Endothelial cell of umbilical vein (primary cell): ENCODE measurements at regions not wholly inside any gene's neighbourhood (a gene's known extent, or its start where the extent isn't known, plus 50 kb on each side); places are given as distances from the start of the nearest gene placed in this dataset.

Experiments used
- CTCF ChIP-seq, 2 donors: IDR thresholded peaks; 1 replicate in 1 of 2; 2 replicates in 1 of 2; pipeline ENCODE4 v1.5.1; 2011; ENCODE audit warnings: low read length in 2 of 2, mild to moderate bottlenecking in 2 of 2, moderate library complexity in 2 of 2, control low read depth in 1 of 2, inconsistent platforms in 1 of 2, low read depth in 1 of 2; ENCODE audit not compliant: insufficient read depth in 1 of 2; ENCODE audit errors: extremely low read depth in 1 of 2
- EZH2 ChIP-seq: IDR thresholded peaks from 2 replicates; pipeline ENCODE4 v1.6.1; 2012; ENCODE audit warnings: borderline replicate concordance, low read depth, mild to moderate bottlenecking, moderate library complexity, low read length, inconsistent platforms; ENCODE audit not compliant: severe bottlenecking
- MAX ChIP-seq: IDR thresholded peaks from 2 replicates; pipeline ENCODE4 v1.6.1; 2011; ENCODE audit not compliant: insufficient read depth, insufficient read length
- POLR2AphosphoS5 ChIP-seq: IDR thresholded peaks from 2 replicates; pipeline ENCODE4 v1.6.1; 2012; ENCODE audit warnings: low read depth, mild to moderate bottlenecking, control low read depth, low read length, moderate library complexity; ENCODE audit not compliant: insufficient read depth

GRCh38 chr3:30161375-30161774 lies 445.0 kb upstream of the TGFBR2 start:
- TF ChIP-seq CTCF (IDR thresholded peaks at IDR 0.05; ENCODE audit: extremely low read depth in 1 of 2, insufficient read depth in 1 of 2, low read depth in 1 of 2, low read length in 2 of 2) (no peak), EZH2 (no peak), MAX (no peak), POLR2AphosphoS5 (no peak)
